GM18511 (cell line): ENCODE measurements at regions not wholly inside any gene's neighbourhood (a gene's known extent, or its start where the extent isn't known, plus 50 kb on each side); places are given as distances from the start of the nearest gene placed in this dataset.

Source experiments
- ATAC-seq: cut with Tn5 transposase; IDR thresholded peaks from one replicate; pipeline ENCODE4 v1.9.1; 2021; ENCODE audit warnings: mild to moderate bottlenecking, moderate library complexity; ENCODE audit not compliant: unreplicated experiment

DNA sequence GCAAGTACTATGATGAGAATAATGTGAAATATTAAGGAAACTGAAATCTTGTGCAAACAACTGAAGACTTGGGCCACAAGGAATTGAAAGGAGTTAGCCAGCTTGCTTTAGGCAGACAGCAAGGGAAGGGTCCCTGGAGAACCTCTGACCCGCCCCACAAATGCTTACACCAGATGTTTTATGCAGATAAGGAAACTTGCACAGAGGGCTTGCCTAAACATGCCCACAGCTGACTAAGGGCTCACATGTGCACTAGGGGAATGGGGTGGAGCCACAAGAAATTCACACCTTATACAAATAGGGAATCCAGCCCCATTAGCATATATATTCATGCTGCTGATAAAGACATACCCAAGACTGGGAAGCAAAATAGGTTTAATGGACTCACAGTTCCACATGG, 86.1 kb upstream of the CYYR1 start:
- ATAC-seq, result no peak

DNA sequence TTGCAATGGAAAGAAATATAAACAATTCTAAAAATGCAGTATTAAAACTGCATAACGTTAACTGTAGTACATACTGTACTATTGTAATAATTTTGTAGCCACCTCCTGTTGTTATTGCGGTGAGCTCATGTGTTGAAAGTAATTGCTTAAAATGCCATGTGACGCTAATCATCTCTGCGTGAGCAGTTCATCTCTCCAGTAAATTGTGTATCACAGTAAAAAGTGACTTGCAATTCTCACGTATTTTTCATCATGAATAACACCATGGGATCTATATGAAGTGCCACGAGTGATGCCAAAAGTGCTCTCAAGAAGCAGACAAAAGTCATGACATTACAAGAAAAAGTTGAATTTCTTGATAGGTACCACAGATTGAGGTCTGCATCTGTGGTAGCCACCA, 82.4 kb upstream of the CYYR1 start:
- no peak for ATAC-seq

DNA sequence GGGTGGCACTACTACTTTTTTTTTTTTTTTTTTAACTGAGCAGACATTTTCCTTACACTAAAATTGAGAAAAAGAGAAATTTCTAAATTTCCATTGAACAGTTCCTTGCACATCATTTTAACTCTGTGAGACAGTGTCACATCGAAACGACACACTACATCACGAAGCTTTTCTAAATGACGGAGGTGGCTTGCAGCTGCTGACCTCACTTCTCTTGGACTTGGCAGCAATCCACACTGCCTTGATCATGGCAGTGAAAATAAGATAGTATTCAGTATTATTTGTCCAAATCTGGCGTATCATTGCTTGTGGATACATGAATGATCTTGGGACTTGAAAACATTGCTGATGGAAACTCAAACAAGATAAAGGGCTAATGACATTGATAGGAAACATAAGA, 80.3 kb upstream of the CYYR1 start:
- ATAC-seq, result no peak

DNA sequence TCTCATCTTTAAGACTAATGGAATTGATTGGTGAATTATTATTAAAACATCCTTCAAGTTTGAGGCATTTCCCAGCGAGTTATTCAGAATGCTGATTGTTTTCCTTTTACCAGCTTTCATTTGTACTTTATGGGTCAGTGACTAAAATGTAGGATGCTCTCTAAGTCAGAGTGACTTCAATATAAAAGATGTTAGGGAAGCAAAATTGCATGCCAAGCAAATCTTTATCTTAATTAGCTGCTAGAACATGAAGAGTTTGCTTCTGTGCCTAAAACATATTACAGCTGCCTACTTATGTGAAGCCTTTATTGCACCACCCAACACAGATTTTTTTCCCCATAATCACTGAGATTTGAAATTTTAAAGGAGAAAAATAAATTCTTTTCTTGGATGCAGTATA, 79.8 kb upstream of the CYYR1 start:
- ATAC-seq, result no peak

DNA sequence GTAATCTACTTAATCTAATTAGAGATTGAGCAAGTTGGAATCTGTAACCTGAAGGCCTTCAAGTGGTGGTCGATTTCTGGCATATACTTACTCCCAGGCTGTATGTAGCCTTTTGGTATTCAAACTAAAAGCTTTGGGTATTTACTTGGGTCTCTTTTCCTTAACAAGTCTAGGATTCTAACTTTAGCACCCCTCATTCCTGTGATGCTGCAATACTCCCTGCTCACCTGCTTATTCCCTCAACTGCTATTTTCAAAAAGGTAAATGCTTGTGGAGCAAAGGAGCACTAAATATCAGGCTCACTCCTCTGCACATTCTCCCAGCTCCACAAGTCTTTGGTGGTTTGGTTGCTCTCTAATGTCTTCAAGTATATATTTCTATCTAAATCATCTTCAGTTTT, 68.0 kb upstream of the CYYR1 start:
- no peak for ATAC-seq

DNA sequence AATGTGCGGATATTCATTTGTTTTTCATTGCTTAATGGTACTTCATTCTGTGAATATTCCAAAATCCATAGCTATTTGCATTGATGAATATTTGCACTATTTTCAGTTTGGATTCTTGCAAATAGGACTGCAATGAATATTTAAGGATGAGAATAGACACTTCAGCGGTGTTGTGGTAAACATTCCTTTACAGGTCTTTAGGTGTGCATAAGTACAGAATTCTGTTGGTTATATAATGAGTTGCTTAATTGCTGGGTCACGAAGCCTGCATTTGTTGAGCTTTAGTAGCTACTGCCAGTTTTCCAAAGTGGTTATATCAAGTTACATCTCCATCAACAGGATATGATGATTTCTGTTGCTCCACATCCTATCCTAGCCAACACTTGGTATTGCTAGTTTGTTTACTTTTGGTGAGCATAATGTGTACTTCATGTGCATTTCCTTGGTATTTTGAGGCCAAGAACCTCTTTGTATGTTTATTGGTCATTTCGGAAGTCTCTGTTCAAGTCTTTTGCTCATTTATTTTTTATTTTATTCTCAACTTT, 64.2 kb upstream of the CYYR1 start:
- ATAC-seq, result no peak

DNA sequence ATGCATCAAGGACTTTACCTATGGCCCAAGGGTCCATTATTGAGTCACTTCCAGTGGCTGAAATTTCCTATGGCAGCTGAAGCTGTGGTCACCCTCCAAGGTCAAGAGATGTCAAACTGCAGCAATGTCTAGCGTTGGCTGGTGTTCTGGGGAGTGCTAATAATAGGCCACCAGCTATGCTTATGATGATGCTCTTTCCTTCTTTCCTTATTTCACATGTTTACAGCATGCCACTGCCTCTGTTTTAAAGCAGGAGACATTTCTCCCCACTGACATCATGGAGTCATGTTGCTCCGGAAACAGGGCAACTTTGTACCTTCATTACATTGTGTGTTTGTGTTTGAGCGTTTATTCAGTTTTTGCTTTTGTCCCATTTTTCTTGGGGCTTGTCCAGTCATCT, 62.6 kb upstream of the CYYR1 start:
- no peak for ATAC-seq

DNA sequence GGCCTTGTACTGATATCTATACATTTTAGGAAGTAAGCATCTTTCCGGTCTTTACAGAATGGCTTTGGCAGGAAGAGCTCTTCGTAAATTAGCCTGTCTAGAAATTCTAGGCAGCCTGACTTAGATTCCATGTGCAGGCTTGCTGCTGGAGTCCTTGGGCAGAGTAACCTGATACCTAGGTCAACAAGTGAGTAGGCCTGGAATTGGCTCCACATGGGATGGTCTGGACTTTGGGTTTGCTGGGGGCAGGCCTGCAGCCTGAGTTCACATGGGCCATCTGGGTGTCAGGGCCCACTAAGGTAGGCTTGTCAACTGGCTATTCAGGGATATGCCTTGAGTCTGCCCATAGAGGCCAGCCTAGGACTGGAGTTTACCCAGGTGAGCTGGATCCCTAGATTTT, 59.6 kb upstream of the CYYR1 start:
- ATAC-seq, result no peak

DNA sequence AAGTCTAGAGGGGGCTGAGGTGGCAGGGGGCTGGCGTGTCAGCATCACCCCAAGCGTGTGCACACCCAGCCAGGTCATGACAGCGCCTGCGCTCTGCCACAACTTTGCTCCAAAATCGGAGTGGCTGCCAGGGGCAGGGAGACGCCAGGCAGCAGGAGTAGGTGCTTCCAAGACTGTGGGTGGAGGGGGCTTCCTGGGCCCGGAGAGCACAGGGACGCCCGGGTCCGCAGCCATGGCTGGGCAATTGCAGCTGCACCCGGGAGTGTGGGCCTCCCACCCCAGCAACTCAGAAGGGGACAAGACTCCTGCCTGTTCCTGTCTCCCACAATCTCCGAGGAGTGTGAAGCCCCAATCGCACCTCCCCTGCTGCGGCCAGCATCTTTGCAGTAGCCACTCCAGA, 53.1 kb upstream of the CYYR1 start:
- no peak for ATAC-seq

DNA sequence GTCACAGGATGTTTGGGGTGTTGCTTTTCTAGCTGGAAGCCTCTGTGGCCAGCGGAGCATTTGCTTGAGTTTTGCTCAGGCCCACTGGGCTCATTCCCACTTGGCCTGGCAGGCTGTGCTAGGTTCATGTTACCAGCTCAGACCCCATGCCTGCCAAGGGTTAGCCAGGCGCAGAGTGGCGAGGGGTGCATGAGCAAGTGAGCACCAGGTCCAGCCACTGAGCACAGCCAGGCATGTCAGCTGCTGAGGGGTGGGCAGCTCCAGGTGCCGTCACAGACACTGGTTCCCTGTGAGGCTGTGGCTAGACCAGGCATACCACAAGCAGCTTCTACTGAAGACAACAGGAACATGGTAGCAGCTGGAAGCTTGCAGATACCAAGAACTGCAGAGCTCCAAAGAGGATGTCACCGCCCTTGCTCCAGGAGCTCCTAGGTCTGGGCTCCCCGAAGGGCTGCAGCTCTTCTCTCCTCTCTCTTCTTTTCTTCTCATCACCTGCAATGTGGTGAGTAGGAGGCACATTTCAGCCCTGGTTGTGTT, 52.0 kb upstream of the CYYR1 start:
- no peak for ATAC-seq
